Endothelial cell (in vitro differentiated cells): ENCODE measurements at regions not wholly inside any gene's neighbourhood (a gene's known extent, or its start where the extent isn't known, plus 50 kb on each side); places are given as distances from the start of the nearest gene placed in this dataset.

Experiments
- DNase-seq: peaks from one replicate; pipeline ENCODE4 v3.0.0; 2021; ENCODE audit warnings: low spot score
- H3K27ac Mint-ChIP-seq: one replicate; pipeline ENCODE4 v1.8.0; 2021; ENCODE audit warnings: mixed read lengths, inconsistent platforms; ENCODE audit not compliant: unreplicated experiment
- H3K27me3 Mint-ChIP-seq: one replicate; pipeline ENCODE4 v1.8.0; 2021; ENCODE audit warnings: mild to moderate bottlenecking, moderate library complexity, mixed read lengths, inconsistent platforms; ENCODE audit not compliant: unreplicated experiment
- H3K36me3 Mint-ChIP-seq: one replicate; pipeline ENCODE4 v1.8.0; 2021; ENCODE audit warnings: mild to moderate bottlenecking, low read depth, mixed read lengths, inconsistent platforms; ENCODE audit not compliant: unreplicated experiment
- H3K4me1 Mint-ChIP-seq: one replicate; pipeline ENCODE4 v1.8.0; 2021; ENCODE audit warnings: mild to moderate bottlenecking, mixed read lengths, inconsistent platforms; ENCODE audit not compliant: unreplicated experiment
- H3K4me3 Mint-ChIP-seq: one replicate; pipeline ENCODE4 v1.8.0; 2021; ENCODE audit warnings: mild to moderate bottlenecking, mixed read lengths, inconsistent platforms; ENCODE audit not compliant: unreplicated experiment
- H3K9me3 Mint-ChIP-seq: one replicate; pipeline ENCODE4 v1.8.0; 2021; ENCODE audit warnings: mixed read lengths, inconsistent platforms; ENCODE audit not compliant: unreplicated experiment
- TF ChIP-seq, protein P1 (sequence below): fragments of 200-600 bp; sonication (generic); IDR thresholded peaks from one replicate; pipeline ENCODE4 v1.5.0; 2021; ENCODE audit warnings: antibody characterized with exemption; ENCODE audit not compliant: unreplicated experiment

DNA sequence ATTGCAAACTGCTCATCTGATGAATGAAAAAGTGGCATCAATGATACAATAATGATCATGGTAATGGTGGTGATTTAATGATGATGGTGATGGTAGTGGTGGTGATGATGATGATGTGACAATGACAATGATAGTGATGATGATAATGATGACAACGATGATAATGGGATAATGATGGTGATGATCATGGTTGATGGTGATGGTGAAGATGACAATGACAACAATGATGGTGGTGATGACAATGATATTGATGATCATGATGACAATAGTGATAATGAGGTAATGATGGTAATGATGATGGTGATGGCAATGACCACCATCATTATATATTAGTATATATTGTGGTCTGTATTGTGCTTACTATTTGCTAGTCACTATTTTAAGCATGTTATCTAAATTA is 474.3 kb downstream of the TBC1D22A start:
- Mint-ChIP-seq H3K4me3 (no peak overlapping the region), H3K27ac (no peak overlapping the region), H3K4me1 (no peaks in the 10 kb centered on the region), H3K27me3 (peaks cover 6% of the 10 kb centered on the region), H3K36me3 (peaks cover 3% of the 10 kb centered on the region), H3K9me3 (peaks cover 37% of the 10 kb centered on the region)
- no peak for DNase-seq
- TF ChIP-seq, protein P1, sequence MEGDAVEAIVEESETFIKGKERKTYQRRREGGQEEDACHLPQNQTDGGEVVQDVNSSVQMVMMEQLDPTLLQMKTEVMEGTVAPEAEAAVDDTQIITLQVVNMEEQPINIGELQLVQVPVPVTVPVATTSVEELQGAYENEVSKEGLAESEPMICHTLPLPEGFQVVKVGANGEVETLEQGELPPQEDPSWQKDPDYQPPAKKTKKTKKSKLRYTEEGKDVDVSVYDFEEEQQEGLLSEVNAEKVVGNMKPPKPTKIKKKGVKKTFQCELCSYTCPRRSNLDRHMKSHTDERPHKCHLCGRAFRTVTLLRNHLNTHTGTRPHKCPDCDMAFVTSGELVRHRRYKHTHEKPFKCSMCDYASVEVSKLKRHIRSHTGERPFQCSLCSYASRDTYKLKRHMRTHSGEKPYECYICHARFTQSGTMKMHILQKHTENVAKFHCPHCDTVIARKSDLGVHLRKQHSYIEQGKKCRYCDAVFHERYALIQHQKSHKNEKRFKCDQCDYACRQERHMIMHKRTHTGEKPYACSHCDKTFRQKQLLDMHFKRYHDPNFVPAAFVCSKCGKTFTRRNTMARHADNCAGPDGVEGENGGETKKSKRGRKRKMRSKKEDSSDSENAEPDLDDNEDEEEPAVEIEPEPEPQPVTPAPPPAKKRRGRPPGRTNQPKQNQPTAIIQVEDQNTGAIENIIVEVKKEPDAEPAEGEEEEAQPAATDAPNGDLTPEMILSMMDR = no peak

DNA sequence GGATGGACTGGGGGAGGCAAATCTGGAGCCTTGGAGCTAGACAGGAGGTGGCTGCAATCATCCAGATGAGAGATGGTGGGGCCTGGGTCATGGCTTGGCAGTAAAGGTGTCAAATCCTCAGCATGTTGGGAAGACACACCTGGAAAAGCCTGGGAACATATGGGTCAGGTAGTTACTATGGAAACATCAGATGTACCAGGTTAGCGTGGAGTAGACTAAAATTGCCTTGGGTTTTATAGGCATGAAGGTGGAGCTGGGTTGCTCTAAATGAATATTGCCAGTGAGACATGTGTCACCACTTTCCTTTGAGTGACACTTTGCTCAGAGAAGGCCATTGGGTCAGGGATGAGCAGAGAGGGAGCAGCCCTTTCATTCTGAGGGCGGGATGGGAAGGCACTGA is 473.7 kb downstream of the TBC1D22A start:
- no peak overlapping the region for H3K27ac Mint-ChIP-seq
- peaks cover 6% of the 10 kb centered on the region for H3K27me3 Mint-ChIP-seq
- H3K4me1 Mint-ChIP-seq = no peaks in the 10 kb centered on the region
- no peak for DNase-seq
- no peak overlapping the region for H3K4me3 Mint-ChIP-seq
- TF ChIP-seq, protein P1 = no peak
- peaks cover 3% of the 10 kb centered on the region for H3K36me3 Mint-ChIP-seq
- H3K9me3 Mint-ChIP-seq = peaks cover 34% of the 10 kb centered on the region

DNA sequence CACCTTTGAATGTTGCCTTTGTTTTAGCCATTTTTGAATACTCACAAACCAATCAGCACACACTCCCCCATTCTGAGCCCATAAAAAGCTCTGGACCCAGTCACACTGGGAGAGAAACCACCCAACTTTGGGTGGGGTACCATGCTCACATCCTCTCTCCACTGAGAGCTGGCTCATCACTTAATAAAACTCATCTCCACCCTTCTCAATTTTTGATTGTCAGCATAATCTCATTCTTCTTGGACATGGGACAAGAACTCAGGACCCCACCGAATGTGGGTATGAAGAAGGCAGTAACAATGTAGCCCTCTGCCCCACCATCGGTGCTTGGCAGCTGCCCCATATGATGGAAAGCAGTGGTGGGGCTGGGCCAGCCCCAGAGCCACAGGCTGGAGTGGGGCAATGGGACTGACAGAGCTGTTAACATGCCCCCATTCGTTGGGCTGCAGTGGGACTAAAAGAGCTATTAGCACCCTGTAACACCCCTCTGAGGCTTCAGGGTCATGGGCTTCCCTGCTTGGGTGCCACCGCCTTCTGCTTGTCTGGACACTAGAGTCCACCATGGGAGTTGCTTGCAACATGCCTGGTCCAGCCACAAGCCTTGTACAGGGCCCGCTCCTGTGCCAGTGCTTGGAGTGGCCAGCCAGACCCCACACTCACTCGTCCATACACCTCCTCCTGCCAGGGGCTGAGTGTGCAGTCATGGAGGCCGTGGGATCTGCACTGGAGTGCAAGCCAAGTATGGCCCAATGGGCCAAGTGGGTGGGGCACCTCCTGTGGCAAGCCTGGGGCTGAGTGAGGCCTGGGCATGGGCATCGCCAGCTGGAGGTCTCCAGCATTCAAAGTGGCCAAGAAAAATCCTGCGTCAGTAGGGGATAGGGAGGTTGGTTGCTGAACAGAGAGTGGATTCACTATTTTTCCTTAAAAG is 471.1 kb downstream of the TBC1D22A start:
- no peak for DNase-seq
- Mint-ChIP-seq H3K27ac (no peak overlapping the region), H3K27me3 (peaks cover 5% of the 10 kb centered on the region), H3K4me3 (no peak overlapping the region), H3K9me3 (peaks cover 27% of the 10 kb centered on the region), H3K36me3 (peaks cover 3% of the 10 kb centered on the region), H3K4me1 (no peaks in the 10 kb centered on the region)
- TF ChIP-seq, protein P1 = no peak

DNA sequence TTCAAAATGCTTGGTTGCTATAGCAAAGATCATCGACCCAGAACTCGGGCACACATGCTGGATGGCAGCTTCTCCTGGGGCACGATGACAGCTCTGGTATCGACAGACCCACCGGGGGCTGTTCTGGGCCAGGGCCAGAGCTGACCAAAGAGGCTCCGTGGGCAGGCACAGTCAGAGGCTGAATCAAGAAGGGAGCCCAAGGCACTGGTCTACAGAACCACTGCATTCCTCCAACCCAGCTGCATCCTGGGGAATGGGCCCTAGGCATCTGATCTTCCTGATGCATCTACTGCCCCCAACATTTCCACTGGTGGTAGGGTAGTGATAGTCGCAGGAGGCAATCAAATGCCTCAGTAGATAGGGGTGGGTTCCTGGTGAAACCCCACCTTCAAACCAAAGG is 470.3 kb downstream of the TBC1D22A start:
- H3K27me3 Mint-ChIP-seq = peaks cover 2% of the 10 kb centered on the region
- H3K4me1 Mint-ChIP-seq = no peaks in the 10 kb centered on the region
- no peak overlapping the region for H3K4me3 Mint-ChIP-seq
- H3K27ac Mint-ChIP-seq = no peak overlapping the region
- peaks cover 18% of the 10 kb centered on the region for H3K9me3 Mint-ChIP-seq
- DNase-seq = no peak
- H3K36me3 Mint-ChIP-seq = no peaks in the 10 kb centered on the region
- TF ChIP-seq, protein P1 = no peak

DNA sequence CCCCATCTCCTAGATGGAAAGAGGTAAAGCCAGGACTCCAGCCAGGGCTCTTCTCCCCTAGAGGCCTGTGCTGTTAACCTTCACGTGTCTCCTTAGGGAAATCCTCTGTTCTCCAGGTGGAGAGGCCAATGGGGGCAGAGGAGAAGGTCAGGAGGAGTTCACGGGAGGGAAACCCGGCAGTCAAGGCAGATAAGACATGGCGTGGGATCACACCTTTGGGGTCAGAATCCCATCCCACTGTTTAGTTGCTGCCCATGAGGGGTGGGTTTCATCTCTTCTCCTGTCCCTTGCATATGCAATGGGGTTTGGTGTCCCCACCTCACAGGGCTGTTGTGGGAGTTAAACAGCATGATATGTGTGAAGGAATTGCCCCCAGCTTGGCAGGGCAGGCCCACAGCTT is 469.7 kb downstream of the TBC1D22A start:
- Mint-ChIP-seq H3K4me1 (no peaks in the 10 kb centered on the region), H3K27ac (no peak overlapping the region), H3K27me3 (peaks cover 3% of the 10 kb centered on the region), H3K36me3 (no peaks in the 10 kb centered on the region), H3K9me3 (peaks cover 17% of the 10 kb centered on the region), H3K4me3 (no peak overlapping the region)
- DNase-seq = no peak
- TF ChIP-seq, protein P1 = no peak
